ENCODE measurements at regions not wholly inside any gene's neighbourhood (a gene's known extent, or its start where the extent isn't known, plus 50 kb on each side); places are given as distances from the start of the nearest gene placed in this dataset.

DNA sequence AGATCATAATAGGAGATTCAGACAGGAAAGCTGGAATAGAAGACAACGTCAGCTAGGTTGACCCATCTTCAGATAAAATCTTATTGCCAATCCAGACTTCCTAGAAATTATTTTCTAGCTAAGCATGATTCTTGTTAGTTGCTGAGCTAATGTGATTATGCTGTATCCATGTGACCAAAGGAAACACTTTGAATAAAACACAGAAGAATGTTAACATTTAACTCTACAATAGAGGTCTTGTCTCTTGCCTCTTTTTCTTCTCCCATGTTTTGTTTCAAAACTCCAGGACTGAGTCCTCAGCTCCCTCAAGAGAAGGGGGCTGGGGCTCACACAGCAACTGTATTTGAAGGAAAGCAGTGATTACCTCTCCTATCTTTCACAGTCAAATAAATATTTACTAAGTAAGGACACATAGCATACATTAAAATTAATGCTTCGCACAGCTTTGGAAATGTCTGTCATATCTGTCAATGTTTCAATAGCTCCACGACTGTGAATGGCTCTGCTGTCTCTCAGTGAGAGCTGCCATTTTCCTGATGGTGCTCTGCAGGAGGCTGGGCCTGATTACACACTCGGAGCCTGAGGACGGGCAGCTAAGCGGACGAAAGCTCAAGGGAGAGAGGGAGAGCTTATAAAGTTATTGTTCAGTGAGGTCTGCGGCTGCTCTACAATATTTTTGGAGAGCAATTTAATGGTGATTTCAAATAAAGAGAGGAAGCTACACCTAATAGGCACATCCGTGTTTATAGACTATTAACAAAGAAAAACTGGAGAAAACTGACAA, 64.8 kb upstream of the ZNF462 start:
- TF ChIP-seq, protein P1, sequence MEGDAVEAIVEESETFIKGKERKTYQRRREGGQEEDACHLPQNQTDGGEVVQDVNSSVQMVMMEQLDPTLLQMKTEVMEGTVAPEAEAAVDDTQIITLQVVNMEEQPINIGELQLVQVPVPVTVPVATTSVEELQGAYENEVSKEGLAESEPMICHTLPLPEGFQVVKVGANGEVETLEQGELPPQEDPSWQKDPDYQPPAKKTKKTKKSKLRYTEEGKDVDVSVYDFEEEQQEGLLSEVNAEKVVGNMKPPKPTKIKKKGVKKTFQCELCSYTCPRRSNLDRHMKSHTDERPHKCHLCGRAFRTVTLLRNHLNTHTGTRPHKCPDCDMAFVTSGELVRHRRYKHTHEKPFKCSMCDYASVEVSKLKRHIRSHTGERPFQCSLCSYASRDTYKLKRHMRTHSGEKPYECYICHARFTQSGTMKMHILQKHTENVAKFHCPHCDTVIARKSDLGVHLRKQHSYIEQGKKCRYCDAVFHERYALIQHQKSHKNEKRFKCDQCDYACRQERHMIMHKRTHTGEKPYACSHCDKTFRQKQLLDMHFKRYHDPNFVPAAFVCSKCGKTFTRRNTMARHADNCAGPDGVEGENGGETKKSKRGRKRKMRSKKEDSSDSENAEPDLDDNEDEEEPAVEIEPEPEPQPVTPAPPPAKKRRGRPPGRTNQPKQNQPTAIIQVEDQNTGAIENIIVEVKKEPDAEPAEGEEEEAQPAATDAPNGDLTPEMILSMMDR (IDR thresholded peaks at IDR 0.05; ENCODE audit: poor library complexity), result no peak
- TF ChIP-seq EZH2 (IDR thresholded peaks at IDR 0.05; ENCODE audit: borderline replicate concordance) (no peak), EZH2phosphoT487 (IDR thresholded peaks at IDR 0.05; ENCODE audit: low read depth, severe bottlenecking, unreplicated experiment) (no peak)

Measured in hepatocyte (in vitro differentiated cells).